ENCODE measurements at regions not wholly inside any gene's neighbourhood (a gene's known extent, or its start where the extent isn't known, plus 50 kb on each side); places are given as distances from the start of the nearest gene placed in this dataset.

- intact Hi-C loops (cut with DNase I; ENCODE audit: low total_unique reads): no loop called here
- Histone ChIP-seq H3K4me3 (no peak overlapping the region), H3K27me3 (replicated peaks in 1 of 7) (no peaks in the 10 kb centered on the region), H3K27ac (no peak overlapping the region), H3K36me3 (no peaks in the 10 kb centered on the region), H3K9me3 (peaks cover 0 to 4% (median 0%) of the 10 kb centered on the region in 8 donors), H3K4me1 (no peaks in the 10 kb centered on the region)
- TF ChIP-seq POLR2AphosphoS5 (IDR thresholded peaks at IDR 0.05) (no peak), POLR2A (IDR thresholded peaks at IDR 0.05) (no peak), CTCF (IDR thresholded peaks at IDR 0.05 in 8 of 11, conservative IDR thresholded peaks at IDR 0.05 in 3 of 11) (no peak)
- WGBS, 5 donors: 78 to 86% (median 83%) methylated on average over 3 of the region's 3 CpGs
- no peak for DNase-seq
Observed at GRCh38 chr1:188364927-188365449, 1536.2 kb downstream of the PLA2G4A start.

- Histone ChIP-seq H3K4me3 (no peak overlapping the region), H3K27ac (no peak overlapping the region), H3K27me3 (replicated peaks in 1 of 7) (no peaks in the 10 kb centered on the region), H3K36me3 (no peaks in the 10 kb centered on the region), H3K4me1 (no peaks in the 10 kb centered on the region), H3K9me3 (no peaks in the 10 kb centered on the region)
- no peak for TF ChIP-seq POLR2AphosphoS5 (IDR thresholded peaks at IDR 0.05)
- no peak for TF ChIP-seq CTCF (IDR thresholded peaks at IDR 0.05 in 8 of 11, conservative IDR thresholded peaks at IDR 0.05 in 3 of 11)
- no peak for TF ChIP-seq POLR2A (IDR thresholded peaks at IDR 0.05)
- no peak for DNase-seq
- intact Hi-C loops (cut with DNase I; ENCODE audit: low total_unique reads): no loop called here
Observed at GRCh38 chr1:188365874-188366273, 1537.1 kb downstream of the PLA2G4A start.

- intact Hi-C loops (cut with DNase I; ENCODE audit: low total_unique reads): no loop called here
- WGBS, 5 donors: 25 to 67% (median 53%) methylated on average over 2 of the region's 2 CpGs
- no peak for DNase-seq
- Histone ChIP-seq H3K36me3 (no peaks in the 10 kb centered on the region), H3K9me3 (no peaks in the 10 kb centered on the region), H3K27me3 (replicated peaks in 1 of 7) (no peaks in the 10 kb centered on the region), H3K4me3 (no peak overlapping the region), H3K4me1 (no peaks in the 10 kb centered on the region), H3K27ac (no peak overlapping the region)
- TF ChIP-seq CTCF (IDR thresholded peaks at IDR 0.05 in 8 of 11, conservative IDR thresholded peaks at IDR 0.05 in 3 of 11) (no peak), POLR2A (IDR thresholded peaks at IDR 0.05) (no peak), POLR2AphosphoS5 (IDR thresholded peaks at IDR 0.05) (no peak)
Observed at GRCh38 chr1:188367661-188368060, 1538.9 kb downstream of the PLA2G4A start.

- Histone ChIP-seq H3K27me3 (replicated peaks in 1 of 7) (no peaks in the 10 kb centered on the region), H3K36me3 (no peaks in the 10 kb centered on the region), H3K4me1 (no peaks in the 10 kb centered on the region), H3K4me3 (no peak overlapping the region), H3K9me3 (peaks cover 0 to 4% (median 0%) of the 10 kb centered on the region in 8 donors), H3K27ac (no peak overlapping the region)
- intact Hi-C loops (cut with DNase I; ENCODE audit: low total_unique reads): no loop called here
- no peak for TF ChIP-seq POLR2AphosphoS5 (IDR thresholded peaks at IDR 0.05)
- no peak for TF ChIP-seq CTCF (IDR thresholded peaks at IDR 0.05 in 8 of 11, conservative IDR thresholded peaks at IDR 0.05 in 3 of 11)
- TF ChIP-seq POLR2A (IDR thresholded peaks at IDR 0.05): no peak
- DNase-seq: no peak
- 63 to 79% (median 67%) methylated on average over 1 of the region's 1 CpG for WGBS, 5 donors
Observed at GRCh38 chr1:188371295-188371806, 1542.6 kb downstream of the PLA2G4A start.
